Fibroblast of lung (primary cell): ENCODE measurements at regions not wholly inside any gene's neighbourhood (a gene's known extent, or its start where the extent isn't known, plus 50 kb on each side); places are given as distances from the start of the nearest gene placed in this dataset.

Source experiments
- DNase-seq, 2 donors: peaks; one replicate each; pipeline versions ENCODE4 v3.0.0 to v3.0.0-alpha.2; 2010; ENCODE audit warnings: low read depth in 2 of 2
- H2AFZ ChIP-seq: 2 replicates; pipeline ENCODE4 v1.5.1; 2012; ENCODE audit warnings: low read length, control low read depth, inconsistent platforms
- H3K27ac ChIP-seq: 2 replicates; pipeline ENCODE4 v1.5.1; 2011; ENCODE audit warnings: low read length, control low read depth; ENCODE audit not compliant: insufficient read depth
- H3K27me3 ChIP-seq: 2 replicates; pipeline ENCODE4 v1.5.1; 2011; ENCODE audit warnings: mild to moderate bottlenecking, low read length; ENCODE audit not compliant: control insufficient read depth, insufficient read depth
- H3K36me3 ChIP-seq: 2 replicates; pipeline ENCODE4 v1.5.1; 2011; ENCODE audit warnings: low read length; ENCODE audit not compliant: control insufficient read depth, insufficient read depth
- H3K4me1 ChIP-seq: 2 replicates; pipeline ENCODE4 v1.5.1; 2011; ENCODE audit warnings: low read length; ENCODE audit not compliant: control insufficient read depth, insufficient read depth; ENCODE audit errors: extremely low read depth
- H3K4me2 ChIP-seq: 2 replicates; pipeline ENCODE4 v1.5.1; 2011; ENCODE audit warnings: low read length, control low read depth; ENCODE audit not compliant: insufficient read depth; ENCODE audit errors: extremely low read depth
- H3K4me3 ChIP-seq, 4 experiments: fragments of 200-600 bp in 1 of 4; sonication (generic) in 1 of 4; replicated peaks in 1 of 4; 2 replicates each; pipeline ENCODE4 v1.5.1; 2011 to 2016; ENCODE audit warnings: low read length in 4 of 4, low read depth in 3 of 4, mild to moderate bottlenecking in 3 of 4, control low read depth in 2 of 4, inconsistent platforms in 1 of 4, mixed read lengths in 1 of 4; ENCODE audit not compliant: insufficient read depth in 1 of 4; ENCODE audit errors: control extremely low read depth in 1 of 4
- H3K79me2 ChIP-seq: 2 replicates; pipeline ENCODE4 v1.5.1; 2012; ENCODE audit warnings: mild to moderate bottlenecking, low read length, inconsistent platforms; ENCODE audit not compliant: control insufficient read depth, insufficient read depth
- H3K9ac ChIP-seq: 2 replicates; pipeline ENCODE4 v1.5.1; 2011; ENCODE audit warnings: mild to moderate bottlenecking, low read length, control low read depth; ENCODE audit not compliant: insufficient read depth
- H3K9me3 ChIP-seq: 2 replicates; pipeline ENCODE4 v1.5.1; 2012; ENCODE audit warnings: low read depth, low read length; ENCODE audit not compliant: control insufficient read depth, insufficient read depth
- H4K20me1 ChIP-seq: 2 replicates; pipeline ENCODE4 v1.5.1; 2011; ENCODE audit warnings: low read length; ENCODE audit not compliant: control insufficient read depth, insufficient read depth; ENCODE audit errors: extremely low read depth
- CTCF ChIP-seq, 2 donors: IDR thresholded peaks in 1 of 2; conservative IDR thresholded peaks in 1 of 2; 1 replicate in 1 of 2; 2 replicates in 1 of 2; pipeline ENCODE4 v1.5.1; 2011 to 2012; ENCODE audit warnings: low read length in 2 of 2, control low read depth in 1 of 2, inconsistent platforms in 1 of 2, low read depth in 1 of 2, mild to moderate bottlenecking in 1 of 2
- EZH2 ChIP-seq: IDR thresholded peaks from 2 replicates; pipeline ENCODE4 v1.5.1; 2012; ENCODE audit warnings: low read length, control low read depth, mild to moderate bottlenecking; ENCODE audit errors: missing control alignments

- Histone ChIP-seq H3K27ac (no peak overlapping the region), H3K9ac (no peak overlapping the region), H2AFZ (no peak overlapping the region), H3K79me2 (no peaks in the 10 kb centered on the region), H3K27me3 (no peaks in the 10 kb centered on the region), H3K4me1 (no peaks in the 10 kb centered on the region), H3K36me3 (no peaks in the 10 kb centered on the region), H3K9me3 (no peaks in the 10 kb centered on the region), H3K4me2 (no peak overlapping the region), H4K20me1 (no peaks in the 10 kb centered on the region), H3K4me3 (no peak overlapping the region)
- DNase-seq = peak in 1 of 2 donors; percentile 2
- TF ChIP-seq CTCF (conservative IDR thresholded peaks at IDR 0.05 in 1 of 2, IDR thresholded peaks at IDR 0.05 in 1 of 2; ENCODE audit: low read depth in 1 of 2, low read length in 2 of 2) = no peak
- no peak for TF ChIP-seq EZH2
Observed at GRCh38 chr4:120636120-120636630, 286.4 kb downstream of the PRDM5 start.

DNA sequence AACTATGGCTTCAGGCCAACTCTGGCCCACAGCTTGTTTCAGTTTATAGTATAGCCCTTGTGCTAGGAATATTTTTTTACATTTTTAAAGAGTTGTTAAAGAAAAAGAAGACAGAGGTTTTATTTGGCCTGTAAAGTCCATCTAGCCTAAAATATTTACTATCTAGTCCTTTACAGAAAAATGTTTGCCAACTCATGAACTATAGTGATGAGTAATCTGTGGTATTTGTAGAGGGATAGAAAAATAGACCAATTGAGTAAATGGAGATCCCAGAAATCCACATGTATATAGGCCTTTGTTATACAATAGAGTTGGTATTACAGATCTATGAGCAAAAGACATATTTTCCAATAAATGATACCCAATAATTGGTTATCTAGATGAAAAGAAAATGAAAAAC is 288.7 kb downstream of the PRDM5 start:
- Histone ChIP-seq H3K79me2 (no peaks in the 10 kb centered on the region), H3K36me3 (no peaks in the 10 kb centered on the region), H3K9ac (no peak overlapping the region), H3K27ac (no peak overlapping the region), H3K4me2 (no peak overlapping the region), H3K4me1 (no peaks in the 10 kb centered on the region), H4K20me1 (no peaks in the 10 kb centered on the region), H3K4me3 (no peak overlapping the region), H3K9me3 (no peaks in the 10 kb centered on the region), H3K27me3 (no peaks in the 10 kb centered on the region), H2AFZ (no peak overlapping the region)
- TF ChIP-seq EZH2 = no peak
- no peak for TF ChIP-seq CTCF (conservative IDR thresholded peaks at IDR 0.05 in 1 of 2, IDR thresholded peaks at IDR 0.05 in 1 of 2; ENCODE audit: low read depth in 1 of 2, low read length in 2 of 2)
- DNase-seq = peak in 1 of 2 donors; percentile 2

DNA sequence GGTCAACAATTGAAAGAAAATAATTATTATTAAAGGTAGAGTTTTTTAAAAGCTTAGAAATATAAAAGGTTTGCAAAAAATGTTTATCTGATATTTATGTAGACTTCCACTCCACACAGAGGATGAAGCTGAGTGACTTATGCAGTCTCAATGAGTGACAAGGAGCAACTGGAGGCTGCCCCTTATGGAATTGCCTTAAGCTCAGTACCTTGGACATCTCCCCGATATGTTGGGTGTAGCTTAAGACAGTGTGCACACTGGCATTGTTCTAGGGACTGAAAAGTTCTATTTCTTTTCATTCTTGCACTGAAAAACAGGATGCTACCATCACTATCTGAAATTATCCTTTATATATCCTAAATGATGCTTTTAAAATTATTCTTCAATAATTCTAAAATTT is 292.1 kb downstream of the PRDM5 start:
- Histone ChIP-seq H3K27ac (no peak overlapping the region), H2AFZ (no peak overlapping the region), H3K9me3 (no peaks in the 10 kb centered on the region), H3K79me2 (no peaks in the 10 kb centered on the region), H3K27me3 (no peaks in the 10 kb centered on the region), H3K4me1 (no peaks in the 10 kb centered on the region), H3K4me2 (no peak overlapping the region), H3K9ac (no peak overlapping the region), H3K4me3 (no peak overlapping the region), H3K36me3 (no peaks in the 10 kb centered on the region), H4K20me1 (no peaks in the 10 kb centered on the region)
- DNase-seq = peak; percentile 6 to 7
- no peak for TF ChIP-seq EZH2
- TF ChIP-seq CTCF (conservative IDR thresholded peaks at IDR 0.05 in 1 of 2, IDR thresholded peaks at IDR 0.05 in 1 of 2; ENCODE audit: low read depth in 1 of 2, low read length in 2 of 2) = no peak
